SK-N-MC (cell line): ENCODE measurements at regions not wholly inside any gene's neighbourhood (a gene's known extent, or its start where the extent isn't known, plus 50 kb on each side); places are given as distances from the start of the nearest gene placed in this dataset.

Source experiments
- EZH2 ChIP-seq: fragments of 200-600 bp; sonication (generic); IDR thresholded peaks from one replicate; pipeline ENCODE4 v1.6.1; 2017; ENCODE audit warnings: antibody characterized with exemption
- POLR2AphosphoS5 ChIP-seq: IDR thresholded peaks from 2 replicates; pipeline ENCODE4 v1.6.1; 2012; ENCODE audit warnings: mild to moderate bottlenecking, low read depth, low read length, borderline replicate concordance

- TF ChIP-seq EZH2, result no peak
- no peak for TF ChIP-seq POLR2AphosphoS5
These were observed 110.9 kb upstream of the JAG1 start for GRCh38 chr20:10784554-10785183.
